Endothelial cell of umbilical vein (primary cell): ENCODE measurements at regions not wholly inside any gene's neighbourhood (a gene's known extent, or its start where the extent isn't known, plus 50 kb on each side); places are given as distances from the start of the nearest gene placed in this dataset.
A peak's percentile ranks its signal among the peaks of the same experiment; 100 is the strongest.

Experiments
- BruUV-seq: library from RNA; stranded (reverse); fragments of 400-500 nt; replicated peaks from 2 replicates; lab custom pipeline; 2021; lab: Mats Ljungman, UMichigan
- CTCF ChIA-PET: fragments of 300-600, 350-600 bp; sonication (Branson Sonifier 250); formaldehyde crosslinking; loops from one replicate; lab custom pipeline; 2021; ENCODE audit warnings: antibody characterized with exemption, inconsistent platforms; lab: Charles Lee
- POLR2A ChIA-PET: fragments of 300-600, 350-600 bp; sonication (Branson Sonifier 250); formaldehyde crosslinking; loops from one replicate; lab custom pipeline; 2021; ENCODE audit warnings: antibody characterized with exemption, inconsistent platforms; lab: Charles Lee
- DNase-seq: peaks from one replicate; pipeline ENCODE4 v3.0.0-alpha.2; 2011; ENCODE audit warnings: low read depth, low spot score
- FAIRE-seq: peaks from 2 replicates; lab custom pipeline; 2011; peaks lifted over from hg19 to GRCh38; lab: Jason Lieb, UNC
- H2AFZ ChIP-seq: 2 replicates; pipeline ENCODE4 v1.6.0; 2012; ENCODE audit warnings: low read depth, low read length, control low read depth, inconsistent platforms
- H3K27ac ChIP-seq: 2 replicates; pipeline ENCODE4 v1.5.1; 2011; ENCODE audit warnings: low read depth, mild to moderate bottlenecking, control low read depth, low read length, moderate library complexity; ENCODE audit not compliant: insufficient read depth
- H3K27me3 ChIP-seq, 2 experiments: 2 replicates each; pipeline versions ENCODE4 v1.6.0 to v1.6.1; 2011; ENCODE audit warnings: low read length in 2 of 2, mixed read lengths in 1 of 2; ENCODE audit not compliant: control insufficient read depth in 2 of 2, insufficient read depth in 2 of 2
- H3K36me3 ChIP-seq, 2 experiments: 2 replicates in 1 of 2; 3 replicates in 1 of 2; pipeline ENCODE4 v1.5.1; 2011; ENCODE audit warnings: low read length in 2 of 2, mild to moderate bottlenecking in 1 of 2, moderate library complexity in 1 of 2; ENCODE audit not compliant: control insufficient read depth in 2 of 2, insufficient read depth in 2 of 2; ENCODE audit errors: extremely low read depth in 1 of 2
- H3K4me1 ChIP-seq: 3 replicates; pipeline ENCODE4 v1.5.1; 2011; ENCODE audit warnings: mild to moderate bottlenecking, low read length; ENCODE audit not compliant: control insufficient read depth, insufficient read depth; ENCODE audit errors: extremely low read depth
- H3K4me2 ChIP-seq: 2 replicates; pipeline ENCODE4 v1.6.1; 2011; ENCODE audit warnings: low read length, control low read depth, mixed read lengths; ENCODE audit not compliant: insufficient read depth
- H3K4me3 ChIP-seq, 3 experiments: fragments of 200-600 bp in 1 of 3; sonication (generic), shearing (Covaris generic) in 1 of 3; replicated peaks in 1 of 3; 2 replicates each; pipeline ENCODE4 v1.5.1; 2011 to 2016; ENCODE audit warnings: control low read depth in 3 of 3, low read length in 3 of 3, mild to moderate bottlenecking in 2 of 3, inconsistent platforms in 1 of 3, low read depth in 1 of 3, moderate library complexity in 1 of 3; ENCODE audit not compliant: insufficient read depth in 1 of 3
- H3K79me2 ChIP-seq: 2 replicates; pipeline ENCODE4 v1.6.0; 2012; ENCODE audit warnings: low read length, inconsistent platforms; ENCODE audit not compliant: control insufficient read depth, insufficient read depth
- H3K9ac ChIP-seq: replicated peaks from 2 replicates; pipeline ENCODE3; 2011; ENCODE audit warnings: low read length, control low read depth; ENCODE audit not compliant: insufficient read depth; ENCODE audit errors: extremely low read depth
- H3K9me1 ChIP-seq: replicated peaks from 3 replicates; pipeline ENCODE4 v1.6.0; 2011; ENCODE audit warnings: mild to moderate bottlenecking, low read length; ENCODE audit not compliant: control insufficient read depth, insufficient read depth; ENCODE audit errors: extremely low read depth
- H3K9me3 ChIP-seq: replicated peaks from 2 replicates; pipeline ENCODE4 v1.5.1; 2012; ENCODE audit warnings: low read length, inconsistent platforms; ENCODE audit not compliant: control insufficient read depth, insufficient read depth
- H4K20me1 ChIP-seq: replicated peaks from 2 replicates; pipeline ENCODE3; 2011; ENCODE audit warnings: mild to moderate bottlenecking, low read length; ENCODE audit not compliant: control insufficient read depth, insufficient read depth; ENCODE audit errors: extremely low read depth
- EZH2 ChIP-seq: IDR thresholded peaks from 2 replicates; pipeline ENCODE4 v1.6.1; 2012; ENCODE audit warnings: borderline replicate concordance, low read depth, mild to moderate bottlenecking, moderate library complexity, low read length, inconsistent platforms; ENCODE audit not compliant: severe bottlenecking
- JUN ChIP-seq: IDR thresholded peaks from 2 replicates; pipeline ENCODE4 v1.6.1; 2011; ENCODE audit warnings: borderline replicate concordance, low read depth; ENCODE audit not compliant: insufficient read length, insufficient read depth
- MYC ChIP-seq: IDR thresholded peaks from one replicate; pipeline ENCODE4 v1.6.1; 2011; ENCODE audit warnings: mild to moderate bottlenecking, low read depth, low read length
- POLR2A ChIP-seq: IDR thresholded peaks from 2 replicates; pipeline ENCODE4 v1.6.1; 2012; ENCODE audit warnings: low read depth, mild to moderate bottlenecking, control low read depth, low read length
- POLR2AphosphoS5 ChIP-seq: IDR thresholded peaks from 2 replicates; pipeline ENCODE4 v1.6.1; 2012; ENCODE audit warnings: low read depth, mild to moderate bottlenecking, control low read depth, low read length, moderate library complexity; ENCODE audit not compliant: insufficient read depth
- dilution Hi-C: fragments of 300-500 bp; cut with MboI; formaldehyde crosslinking; loops from one replicate; pipeline ENCODE4 v1.15.0; 2019; ENCODE audit warnings: low sequenced_read_pairs; ENCODE audit not compliant: extremely low pct_ligation_motif_present
- intact Hi-C: fragments of 100-400 bp; cut with micrococcal nuclease; formaldehyde crosslinking; loops from one replicate; pipeline ENCODE4 v1.10.0; 2022
- TF ChIP-seq, protein P1 (sequence below), 2 donors: IDR thresholded peaks; 1 replicate in 1 of 2; 2 replicates in 1 of 2; pipeline ENCODE4 v1.5.1; 2011; ENCODE audit warnings: low read length in 2 of 2, mild to moderate bottlenecking in 2 of 2, moderate library complexity in 2 of 2, control low read depth in 1 of 2, inconsistent platforms in 1 of 2, low read depth in 1 of 2; ENCODE audit not compliant: insufficient read depth in 1 of 2; ENCODE audit errors: extremely low read depth in 1 of 2
- TF ChIP-seq, protein P2 (sequence below): IDR thresholded peaks from 2 replicates; pipeline ENCODE4 v1.6.1; 2011; ENCODE audit not compliant: insufficient read depth, insufficient read length

DNA sequence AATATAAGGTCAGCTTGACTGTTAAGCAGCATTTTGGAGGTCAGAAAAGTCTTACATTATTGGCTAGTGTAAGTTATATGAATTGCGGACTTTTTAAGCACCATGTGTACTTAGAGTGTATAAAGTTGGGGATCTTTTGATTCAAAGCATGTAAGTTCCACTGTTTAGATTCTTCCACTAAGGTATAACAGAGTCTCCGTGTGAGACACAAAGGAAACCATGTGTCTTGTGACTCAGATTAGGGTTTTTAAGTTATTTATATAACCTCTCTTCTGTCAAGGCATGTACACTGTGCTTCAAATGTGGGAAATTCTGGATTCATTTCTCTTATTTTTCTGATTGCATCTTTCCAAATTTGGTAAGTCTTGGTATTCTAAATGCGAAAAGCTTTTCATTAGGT lies 143.5 kb upstream of the SOX2 start:
- intact Hi-C loops (no loop called here), dilution Hi-C loops (no loop called here)
- Histone ChIP-seq H3K36me3 (no peaks in the 10 kb centered on the region), H2AFZ (peak overlapping the region; percentile 68), H3K4me3 (no peak overlapping the region), H3K4me2 (no peak overlapping the region), H3K9me3 (no peaks in the 10 kb centered on the region), H3K27me3 (no peaks in the 10 kb centered on the region), H3K4me1 (peaks cover 3% of the 10 kb centered on the region), H3K9me1 (no peaks in the 10 kb centered on the region), H3K79me2 (no peaks in the 10 kb centered on the region), H3K27ac (no peak overlapping the region), H4K20me1 (no peaks in the 10 kb centered on the region), H3K9ac (no peak overlapping the region)
- CTCF ChIA-PET: interaction anchor here (0.8 to 12.3 kb wide), 4 partner anchors 10 to 133 kb away, joined by 3 to 483 read pairs (median 4); no protein-coding TSS in a partner anchor
- TF ChIP-seq POLR2AphosphoS5 (no peak), JUN (no peak), EZH2 (no peak), MYC (no peak), POLR2A (no peak)
- TF ChIP-seq, protein P1, sequence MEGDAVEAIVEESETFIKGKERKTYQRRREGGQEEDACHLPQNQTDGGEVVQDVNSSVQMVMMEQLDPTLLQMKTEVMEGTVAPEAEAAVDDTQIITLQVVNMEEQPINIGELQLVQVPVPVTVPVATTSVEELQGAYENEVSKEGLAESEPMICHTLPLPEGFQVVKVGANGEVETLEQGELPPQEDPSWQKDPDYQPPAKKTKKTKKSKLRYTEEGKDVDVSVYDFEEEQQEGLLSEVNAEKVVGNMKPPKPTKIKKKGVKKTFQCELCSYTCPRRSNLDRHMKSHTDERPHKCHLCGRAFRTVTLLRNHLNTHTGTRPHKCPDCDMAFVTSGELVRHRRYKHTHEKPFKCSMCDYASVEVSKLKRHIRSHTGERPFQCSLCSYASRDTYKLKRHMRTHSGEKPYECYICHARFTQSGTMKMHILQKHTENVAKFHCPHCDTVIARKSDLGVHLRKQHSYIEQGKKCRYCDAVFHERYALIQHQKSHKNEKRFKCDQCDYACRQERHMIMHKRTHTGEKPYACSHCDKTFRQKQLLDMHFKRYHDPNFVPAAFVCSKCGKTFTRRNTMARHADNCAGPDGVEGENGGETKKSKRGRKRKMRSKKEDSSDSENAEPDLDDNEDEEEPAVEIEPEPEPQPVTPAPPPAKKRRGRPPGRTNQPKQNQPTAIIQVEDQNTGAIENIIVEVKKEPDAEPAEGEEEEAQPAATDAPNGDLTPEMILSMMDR (IDR thresholded peaks at IDR 0.05; ENCODE audit: extremely low read depth in 1 of 2, insufficient read depth in 1 of 2, low read depth in 1 of 2, low read length in 2 of 2): no peak
- TF ChIP-seq, protein P2, sequence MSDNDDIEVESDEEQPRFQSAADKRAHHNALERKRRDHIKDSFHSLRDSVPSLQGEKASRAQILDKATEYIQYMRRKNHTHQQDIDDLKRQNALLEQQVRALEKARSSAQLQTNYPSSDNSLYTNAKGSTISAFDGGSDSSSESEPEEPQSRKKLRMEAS: no peak
- POLR2A ChIA-PET: no interaction called here
- BruUV-seq: no TSS peak
- peak; percentile 14 for DNase-seq
- no peak for FAIRE-seq
